ENCODE measurements at regions not wholly inside any gene's neighbourhood (a gene's known extent, or its start where the extent isn't known, plus 50 kb on each side); places are given as distances from the start of the nearest gene placed in this dataset.
"Not testable (repeated sequence)": the region's sequence is repeated elsewhere in the genome, so short reads cannot be mapped to it uniquely, and the experiment has no call there.

GRCh38 chr1:208943291-208943690 is 640.2 kb upstream of the CAMK1G start:
- no peak for DNase-seq (ENCODE audit: low spot score)

- DNase-seq (ENCODE audit: low spot score): no peak
Measured at GRCh38 chr1:208944981-208945451, 638.5 kb upstream of the CAMK1G start.

GRCh38 chr1:208950206-208950605 is 633.3 kb upstream of the CAMK1G start:
- DNase-seq (ENCODE audit: low spot score): no peak

GRCh38 chr1:208951026-208951525 is 632.4 kb upstream of the CAMK1G start:
- DNase-seq (ENCODE audit: low spot score): no peak

- DNase-seq (ENCODE audit: low spot score): no peak
Measured at GRCh38 chr1:208951908-208952307, 631.6 kb upstream of the CAMK1G start.

DNA sequence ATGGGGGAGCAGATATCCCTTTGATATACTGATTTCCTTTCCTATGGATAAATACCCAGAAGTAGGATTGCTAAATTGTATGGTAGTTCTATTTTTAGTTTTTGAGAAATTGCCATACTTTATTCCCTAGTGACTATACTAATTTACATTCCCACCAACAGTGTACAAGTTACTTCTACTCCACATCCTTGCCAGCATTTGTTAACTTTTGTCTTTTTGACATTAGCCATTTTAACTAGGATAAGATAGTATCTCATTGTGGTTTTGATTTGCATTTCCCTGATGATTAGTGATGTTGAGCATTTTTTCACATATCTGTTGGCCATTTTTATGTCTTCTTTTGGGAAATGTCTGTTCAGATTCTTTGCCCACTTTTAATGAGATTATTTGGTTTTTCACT is 620.6 kb upstream of the CAMK1G start:
- DNase-seq (ENCODE audit: low spot score): no peak

DNA sequence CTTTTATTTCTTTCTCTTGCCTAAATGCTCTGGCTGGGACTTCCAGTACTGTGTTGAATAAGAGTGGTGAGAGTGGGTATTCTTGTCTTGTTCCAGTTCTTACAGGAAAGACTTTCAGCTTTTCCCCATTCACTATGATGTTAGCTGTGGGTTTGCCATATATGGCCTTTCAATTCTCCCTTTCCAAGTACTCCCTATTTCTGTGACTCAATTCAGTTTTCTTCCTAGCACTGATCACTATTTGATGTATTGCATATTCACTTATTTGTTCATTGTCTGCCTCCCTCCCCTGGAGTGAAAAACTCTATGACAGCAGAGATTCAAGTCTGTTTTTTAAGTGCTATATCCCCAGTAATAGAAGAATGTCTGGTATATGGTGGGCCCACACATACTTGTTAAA is 618.2 kb upstream of the CAMK1G start:
- no peak for DNase-seq (ENCODE audit: low spot score)

DNA sequence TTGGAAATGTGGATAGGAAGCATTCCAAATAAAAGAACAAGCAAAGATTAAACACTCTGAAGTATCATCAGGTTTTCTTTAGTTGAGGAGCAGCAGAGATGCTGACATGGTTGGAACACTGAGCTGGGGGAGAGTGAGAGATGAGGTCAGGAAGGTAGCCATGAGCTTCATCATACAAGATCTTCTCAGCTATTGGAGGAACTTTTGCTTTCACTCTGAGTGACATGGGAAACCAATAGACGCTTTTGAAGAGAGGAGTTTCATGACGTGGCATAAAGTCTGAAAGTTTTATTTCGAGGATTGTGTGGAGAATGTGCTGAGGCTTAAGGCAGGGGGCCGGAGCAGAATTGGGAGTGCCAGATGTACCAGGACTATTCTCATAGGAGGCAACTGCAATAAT is 616.2 kb upstream of the CAMK1G start:
- DNase-seq (ENCODE audit: low spot score): no peak

GRCh38 chr1:208974717-208975116 is 608.8 kb upstream of the CAMK1G start:
- no peak for DNase-seq (ENCODE audit: low spot score)

DNA sequence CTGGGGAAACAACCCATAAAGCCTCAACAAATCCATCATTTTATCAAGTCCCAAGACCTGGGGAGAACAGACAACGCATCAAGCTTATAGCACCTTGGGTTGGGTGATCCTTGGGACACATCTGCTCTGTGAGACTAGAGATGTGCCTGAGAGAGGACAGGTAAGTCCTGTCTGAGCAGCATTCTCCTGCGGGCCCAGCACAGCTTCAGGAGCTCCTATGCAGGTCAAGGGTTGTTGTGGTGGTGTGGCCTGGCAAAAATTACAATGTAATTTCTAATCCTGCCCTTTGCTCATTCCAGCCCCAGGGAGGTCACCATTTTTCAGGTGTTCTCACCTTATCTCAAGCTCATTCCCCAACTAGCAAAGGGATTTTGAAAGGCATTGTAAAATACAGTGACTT is 608.1 kb upstream of the CAMK1G start:
- DNase-seq (ENCODE audit: low spot score): no peak

GRCh38 chr1:208977012-208977411 is 606.5 kb upstream of the CAMK1G start:
- DNase-seq (ENCODE audit: low spot score): no peak

DNA sequence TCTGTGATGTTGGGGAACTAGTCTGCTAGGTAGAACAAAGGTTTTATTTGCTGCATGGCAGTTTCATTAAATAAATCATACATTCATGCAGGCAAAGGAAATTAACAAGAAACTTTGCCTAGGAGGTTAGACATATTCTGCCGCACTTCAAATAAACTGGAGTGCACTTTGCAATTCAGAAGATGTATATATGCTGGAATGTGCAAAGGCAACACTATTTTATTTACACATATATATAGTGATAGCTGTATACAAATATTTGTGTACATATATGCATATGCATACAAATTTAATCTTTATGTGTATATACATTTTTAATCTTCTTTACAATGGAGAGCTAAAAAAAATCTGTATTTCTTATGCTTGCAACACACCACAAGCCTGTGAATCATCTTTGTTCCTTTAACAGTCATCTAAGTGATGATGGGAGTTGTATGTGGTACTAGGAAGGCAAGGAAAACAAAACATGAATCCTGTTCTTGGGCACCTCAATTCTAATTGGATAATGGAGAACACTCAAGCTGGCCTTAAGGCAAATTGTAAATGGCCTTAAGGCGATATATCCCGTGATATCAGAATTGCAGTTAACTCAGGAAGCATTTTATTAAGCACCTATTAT is 605.8 kb upstream of the CAMK1G start:
- DNase-seq (ENCODE audit: low spot score): no peak

- DNase-seq (ENCODE audit: low spot score): no peak
Measured at GRCh38 chr1:208979776-208980175, 603.7 kb upstream of the CAMK1G start.

GRCh38 chr1:208980605-208981004 is 602.9 kb upstream of the CAMK1G start:
- no peak for DNase-seq (ENCODE audit: low spot score)

- no peak for DNase-seq (ENCODE audit: low spot score)
Measured at GRCh38 chr1:208985231-208985630, 598.3 kb upstream of the CAMK1G start.

DNA sequence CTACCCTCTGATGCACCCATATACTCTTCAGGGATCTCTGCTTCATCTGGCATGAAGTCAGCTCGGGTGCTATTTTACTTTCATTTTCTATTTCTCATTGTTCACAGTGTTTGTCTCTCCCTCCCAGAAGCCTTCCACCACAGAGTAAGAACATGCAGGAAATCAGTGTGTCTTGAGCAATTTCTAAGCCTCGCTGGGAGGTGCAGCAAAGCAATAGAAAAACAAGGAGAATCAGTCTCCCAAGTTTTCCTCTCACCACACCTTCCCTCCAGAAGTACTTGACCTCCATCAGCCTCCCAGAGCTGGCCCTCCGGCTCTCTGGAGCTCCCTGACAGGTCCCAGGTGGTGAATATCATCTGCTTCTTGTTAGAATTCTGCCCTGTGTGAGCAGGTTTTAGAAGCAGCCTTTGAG is 594.7 kb upstream of the CAMK1G start:
- DNase-seq (ENCODE audit: low spot score): no peak

- DNase-seq (ENCODE audit: low spot score): no peak
Measured at GRCh38 chr1:208990456-208990855, 593.1 kb upstream of the CAMK1G start.

- DNase-seq (ENCODE audit: low spot score): not testable (repeated sequence)
Measured at GRCh38 chr1:208997053-208997452, 586.5 kb upstream of the CAMK1G start.

DNA sequence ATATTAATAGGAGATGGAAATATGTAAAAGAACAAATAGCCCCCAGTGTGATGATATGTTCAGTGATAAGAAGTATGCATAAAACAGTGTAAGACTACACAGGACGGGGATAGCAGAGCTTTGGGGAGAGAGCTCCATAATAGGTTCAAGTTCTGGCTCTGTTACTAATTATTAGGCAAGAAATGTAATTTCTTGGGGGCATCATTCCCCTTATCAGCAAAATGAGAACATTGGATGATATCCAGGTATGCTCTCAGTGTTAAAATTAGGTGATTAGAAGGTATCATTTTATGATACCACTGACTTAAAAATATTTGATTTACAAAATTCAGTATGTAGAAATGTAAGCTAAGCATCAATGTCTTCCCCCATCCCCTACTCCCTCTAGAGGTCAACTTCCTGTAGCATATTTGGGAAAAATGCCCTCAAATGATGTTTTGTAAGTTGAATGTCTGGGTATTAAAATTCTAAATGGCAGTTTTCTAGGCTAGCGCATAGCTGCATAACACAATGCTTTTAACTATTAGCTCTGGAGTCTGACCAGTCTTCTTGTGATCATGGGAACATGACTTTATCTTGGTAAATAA is 585.7 kb upstream of the CAMK1G start:
- DNase-seq (ENCODE audit: low spot score): no peak

DNA sequence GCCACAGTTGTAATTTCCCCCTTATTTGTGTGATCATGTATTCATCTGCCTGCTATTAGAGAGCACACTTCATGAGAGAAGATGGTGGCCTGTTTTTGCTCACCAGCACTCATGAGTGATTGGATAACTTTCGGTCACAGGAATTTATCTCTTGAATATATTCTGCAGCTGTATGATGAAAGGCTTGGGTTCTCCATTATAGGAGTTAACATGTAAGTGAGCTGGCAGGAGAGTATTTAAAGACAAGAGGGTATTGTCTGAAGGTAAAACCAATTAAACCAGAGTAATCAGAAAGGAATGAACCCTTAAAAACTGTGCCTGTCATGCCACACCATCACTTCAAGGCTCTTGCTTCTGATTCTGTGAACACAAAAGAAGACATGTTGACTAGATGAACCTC is 574.9 kb upstream of the CAMK1G start:
- DNase-seq (ENCODE audit: low spot score): no peak

DNA sequence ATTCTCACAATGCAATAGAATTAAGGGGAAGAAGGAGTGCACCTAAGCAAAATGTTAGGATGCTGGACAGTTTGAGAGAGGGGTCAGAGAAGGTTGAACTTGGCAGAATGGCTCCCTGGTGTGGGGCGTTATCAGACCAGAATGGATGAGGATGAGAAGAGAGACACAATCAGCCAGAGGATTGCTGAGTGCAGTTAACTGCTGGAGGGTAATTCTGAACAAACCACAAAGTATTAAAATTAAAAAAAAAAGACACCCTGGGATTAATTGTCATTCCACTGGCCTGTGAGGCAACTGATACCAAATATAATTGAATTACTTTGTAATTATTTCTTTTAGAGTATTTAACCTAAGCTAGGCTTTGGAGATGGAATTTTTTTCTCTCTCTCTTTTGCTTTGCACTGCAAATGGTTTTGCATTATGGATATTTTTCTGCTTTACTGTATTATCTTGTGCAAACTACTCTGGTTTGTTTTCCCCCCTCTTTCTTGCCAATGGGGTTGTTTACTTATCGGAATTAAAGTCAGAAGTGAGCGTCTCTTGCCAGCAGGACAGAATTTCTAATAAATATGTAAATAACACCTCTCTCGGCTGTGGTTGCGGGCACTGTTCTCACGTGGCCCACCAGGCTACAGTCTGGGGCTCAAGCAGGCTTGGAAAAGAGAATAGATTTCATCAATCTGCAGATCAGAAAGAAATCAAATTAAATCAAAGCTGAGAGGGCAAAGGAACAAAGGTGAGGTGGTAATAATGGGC is 572.9 kb upstream of the CAMK1G start:
- no peak for DNase-seq (ENCODE audit: low spot score)

DNA sequence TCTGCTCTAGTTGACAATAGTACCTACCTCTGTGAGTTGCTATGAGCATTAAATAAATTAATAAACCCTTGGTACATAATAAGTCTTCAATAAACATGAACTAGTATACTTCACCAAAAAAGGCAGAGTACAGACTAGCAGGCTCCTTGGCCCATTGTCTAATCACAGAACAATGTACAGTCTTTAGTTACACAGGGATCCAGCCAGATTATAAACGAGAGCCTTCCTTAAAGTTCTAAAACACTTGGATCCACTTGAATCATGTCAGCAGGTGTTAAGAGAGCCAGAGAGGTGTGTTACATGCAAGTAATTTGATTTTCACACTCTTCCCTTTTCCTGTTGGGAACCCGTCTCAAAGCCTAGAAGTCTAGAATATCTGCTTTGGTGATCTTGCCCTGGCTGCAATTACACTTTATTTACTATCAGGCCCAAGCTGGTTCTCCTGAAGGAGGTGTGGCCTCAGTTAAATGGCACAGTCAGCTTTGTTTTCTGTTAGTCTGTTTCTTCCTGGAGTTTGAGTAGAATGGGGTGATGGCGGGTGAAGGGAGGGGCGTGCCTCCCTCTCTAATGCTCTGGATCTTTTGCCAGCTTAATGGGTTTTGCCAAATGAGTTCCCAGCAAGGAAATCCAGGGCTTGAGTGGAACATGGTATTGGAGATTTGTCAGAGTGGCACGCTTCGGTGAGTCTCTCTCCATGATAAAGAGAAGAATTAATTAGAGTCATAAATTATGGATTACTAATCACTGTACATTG is 570.9 kb upstream of the CAMK1G start:
- no peak for DNase-seq (ENCODE audit: low spot score)

DNA sequence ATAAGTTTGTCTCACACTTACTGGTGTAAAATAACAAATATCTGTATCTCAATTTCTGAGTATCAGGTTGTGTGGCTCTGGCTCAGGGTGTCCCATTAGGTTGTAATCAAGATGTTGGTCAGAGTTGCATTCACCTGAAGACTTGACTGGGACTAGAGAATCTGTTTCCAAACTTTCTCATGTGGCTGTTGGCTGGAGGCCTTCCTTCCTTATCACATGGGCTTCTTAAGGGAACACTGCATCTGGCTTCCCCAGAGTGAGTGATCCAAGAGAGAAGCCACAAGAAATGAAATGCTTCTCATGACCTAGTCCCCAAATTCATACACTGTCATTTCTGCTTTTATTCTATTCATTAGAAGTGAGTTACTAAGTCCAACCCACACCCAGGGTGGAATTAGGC is 568.4 kb upstream of the CAMK1G start:
- DNase-seq (ENCODE audit: low spot score): no peak
